ENCODE measurements at regions not wholly inside any gene's neighbourhood (a gene's known extent, or its start where the extent isn't known, plus 50 kb on each side); places are given as distances from the start of the nearest gene placed in this dataset.

GRCh38 chr5:77882670-77883257 is 106.6 kb upstream of the TBCA start:
- no peak for DNase-seq
- Histone ChIP-seq H3K36me3 (no peaks in the 10 kb centered on the region), H3K27ac (no peak overlapping the region), H3K4me1 (no peaks in the 10 kb centered on the region), H3K4me3 (no peak overlapping the region), H3K9me3 (no peaks in the 10 kb centered on the region), H3K27me3 (no peaks in the 10 kb centered on the region)
- WGBS, 2 donors: 87 to 90% methylated on average over 6 of the region's 6 CpGs
- TF ChIP-seq EP300 (IDR thresholded peaks at IDR 0.05) (no peak), POLR2AphosphoS5 (IDR thresholded peaks at IDR 0.05) (no peak), CTCF (IDR thresholded peaks at IDR 0.05) (no peak), POLR2A (IDR thresholded peaks at IDR 0.05) (no peak)
- intact Hi-C loops (cut with DNase I): no loop called here

- 79 to 87% methylated on average over 7 of the region's 7 CpGs for WGBS, 2 donors
- Histone ChIP-seq H3K27ac (no peak overlapping the region), H3K9me3 (no peaks in the 10 kb centered on the region), H3K4me1 (peaks cover 0 to 6% (median 0%) of the 10 kb centered on the region in 4 donors), H3K36me3 (no peaks in the 10 kb centered on the region), H3K4me3 (no peak overlapping the region), H3K27me3 (no peaks in the 10 kb centered on the region)
- DNase-seq: no peak
- intact Hi-C loops (cut with DNase I): no loop called here
- TF ChIP-seq CTCF (IDR thresholded peaks at IDR 0.05) (no peak), POLR2A (IDR thresholded peaks at IDR 0.05) (no peak), POLR2AphosphoS5 (IDR thresholded peaks at IDR 0.05) (no peak), EP300 (IDR thresholded peaks at IDR 0.05) (no peak)
These were observed 105.4 kb upstream of the TBCA start for GRCh38 chr5:77881528-77881927.

GRCh38 chr5:77877516-77878355 is 101.6 kb upstream of the TBCA start:
- Histone ChIP-seq H3K4me1 (peaks cover 0 to 6% (median 0%) of the 10 kb centered on the region in 4 donors), H3K36me3 (no peaks in the 10 kb centered on the region), H3K9me3 (no peaks in the 10 kb centered on the region), H3K27ac (no peak overlapping the region), H3K4me3 (no peak overlapping the region), H3K27me3 (no peaks in the 10 kb centered on the region)
- TF ChIP-seq POLR2AphosphoS5 (IDR thresholded peaks at IDR 0.05): no peak
- no peak for TF ChIP-seq POLR2A (IDR thresholded peaks at IDR 0.05)
- TF ChIP-seq CTCF (IDR thresholded peaks at IDR 0.05): no peak
- TF ChIP-seq EP300 (IDR thresholded peaks at IDR 0.05): no peak
- intact Hi-C loops (cut with DNase I): no loop called here
- DNase-seq: no peak
- WGBS, 2 donors: 92% methylated on average over 11 of the region's 11 CpGs

GRCh38 chr5:77876862-77877502 is 100.8 kb upstream of the TBCA start:
- no peaks in the 10 kb centered on the region for H3K36me3 ChIP-seq
- WGBS, 2 donors: 76 to 82% methylated on average over 8 of the region's 8 CpGs
- TF ChIP-seq POLR2AphosphoS5 (IDR thresholded peaks at IDR 0.05): no peak
- no peak for TF ChIP-seq POLR2A (IDR thresholded peaks at IDR 0.05)
- TF ChIP-seq CTCF (IDR thresholded peaks at IDR 0.05): no peak
- no peak for TF ChIP-seq EP300 (IDR thresholded peaks at IDR 0.05)
- peaks cover 0 to 6% (median 0%) of the 10 kb centered on the region in 4 donors for H3K4me1 ChIP-seq
- H3K27ac ChIP-seq: no peak overlapping the region
- no peaks in the 10 kb centered on the region for H3K27me3 ChIP-seq
- no peak for DNase-seq
- H3K4me3 ChIP-seq: no peak overlapping the region
- intact Hi-C loops (cut with DNase I): no loop called here
- no peaks in the 10 kb centered on the region for H3K9me3 ChIP-seq

Data from sigmoid colon (tissue), 6 donors.